HepG2 (cell line): ENCODE measurements at regions not wholly inside any gene's neighbourhood (a gene's known extent, or its start where the extent isn't known, plus 50 kb on each side); places are given as distances from the start of the nearest gene placed in this dataset.

ENCODE experiments used
- ATAC-seq: fragments of 200-7000 bp; cut with Tn5 transposase; 3 replicates; pipeline ENCODE4 v1.9.1; 2020; ENCODE audit warnings: mild to moderate bottlenecking, moderate library complexity
- BruUV-seq: library from RNA; stranded (reverse); fragments of 400-500 nt; replicated peaks from 2 replicates; lab custom pipeline; 2021; lab: Mats Ljungman, UMichigan
- CTCF ChIA-PET: fragments of 300-600 bp; formaldehyde crosslinking; extraction: SDS; loops from one replicate; lab custom pipeline; 2021; ENCODE audit warnings: low total read pairs, inconsistent platforms, low intra/inter-chr PET ratio; lab: Yijun Ruan, JAX
- POLR2A ChIA-PET: fragments of 350-600 bp; sonication (Branson Sonifier 250); formaldehyde crosslinking; loops from one replicate; lab custom pipeline; 2020; ENCODE audit warnings: antibody characterized with exemption, inconsistent platforms; lab: Yijun Ruan, JAX
- DNase-seq: peaks from one replicate; pipeline ENCODE4 v3.0.0-alpha.2; 2015; ENCODE audit warnings: low spot score
- FAIRE-seq: peaks from 3 replicates; lab custom pipeline; 2011; peaks lifted over from hg19 to GRCh38; lab: Jason Lieb, UNC
- H2AFZ ChIP-seq: one replicate; pipeline ENCODE4 v1.6.1; 2011; ENCODE audit warnings: low read length, inconsistent platforms
- H3K27ac ChIP-seq: fragments of 300-600 bp; 3 replicates; pipeline ENCODE4 v1.8.0; 2011; ENCODE audit warnings: mixed run types, mild to moderate bottlenecking, mixed read lengths, low read length, inconsistent platforms; ENCODE audit not compliant: insufficient read depth; ENCODE audit errors: extremely low read length
- H3K27me3 ChIP-seq, 2 experiments: fragments of 200-600 bp in 1 of 2; 2 replicates in 1 of 2; 3 replicates in 1 of 2; pipeline versions ENCODE4 v1.6.0 to v1.8.0; 2011; ENCODE audit warnings: low read length in 2 of 2, mild to moderate bottlenecking in 2 of 2, moderate library complexity in 2 of 2, inconsistent platforms in 1 of 2; ENCODE audit not compliant: insufficient read depth in 2 of 2, control insufficient read depth in 1 of 2
- H3K36me3 ChIP-seq, 2 experiments: fragments of 200-600 bp in 1 of 2; replicated peaks in 1 of 2; 2 replicates in 1 of 2; 3 replicates in 1 of 2; pipeline versions ENCODE4 v1.5.1 to v1.8.0; 2011; ENCODE audit warnings: low read length in 2 of 2, inconsistent platforms in 1 of 2; ENCODE audit not compliant: insufficient read depth in 2 of 2, control insufficient read depth in 1 of 2
- H3K4me1 ChIP-seq: 2 replicates; pipeline ENCODE4 v1.5.1; 2012; ENCODE audit warnings: low read length, inconsistent platforms; ENCODE audit not compliant: insufficient read depth
- H3K4me2 ChIP-seq: 2 replicates; pipeline ENCODE4 v1.6.0; 2011; ENCODE audit warnings: low read depth, low read length, inconsistent platforms
- H3K4me3 ChIP-seq, 3 experiments: fragments of 200-600 bp in 1 of 3; sonication (generic), shearing (Covaris generic) in 1 of 3; replicated peaks in 1 of 3; 2 replicates each; pipeline ENCODE4 v1.5.1; 2011 to 2016; ENCODE audit warnings: low read length in 3 of 3, inconsistent platforms in 2 of 3, low read depth in 2 of 3, mild to moderate bottlenecking in 2 of 3, control low read depth in 1 of 3, mixed read lengths in 1 of 3; ENCODE audit not compliant: insufficient read depth in 1 of 3
- H3K79me2 ChIP-seq: one replicate; pipeline ENCODE4 v1.6.1; 2011; ENCODE audit warnings: low read length, inconsistent platforms; ENCODE audit not compliant: insufficient read depth
- H3K9ac ChIP-seq: 2 replicates; pipeline ENCODE4 v1.6.0; 2011; ENCODE audit warnings: mild to moderate bottlenecking, low read depth, low read length, inconsistent platforms; ENCODE audit not compliant: insufficient read depth
- H3K9me3 ChIP-seq: 2 replicates; pipeline ENCODE4 v1.5.1; 2012; ENCODE audit warnings: mild to moderate bottlenecking, low read length
- H4K20me1 ChIP-seq: 2 replicates; pipeline ENCODE4 v1.6.0; 2011; ENCODE audit warnings: inconsistent platforms, mild to moderate bottlenecking, low read length, moderate library complexity; ENCODE audit not compliant: insufficient read depth
- CEBPB ChIP-seq: IDR thresholded peaks from 2 replicates; pipeline ENCODE4 v1.6.1; 2011; ENCODE audit warnings: low read depth, low read length, improper control_type of control experiment, borderline replicate concordance
- GATA4 ChIP-seq: sonication (generic); IDR thresholded peaks from 2 replicates; pipeline ENCODE4 v1.6.1; 2016; ENCODE audit warnings: antibody characterized with exemption, low read depth, borderline replicate concordance
- HNF1A ChIP-seq, 2 experiments: sonication (generic) in 1 of 2; formaldehyde crosslinking in 1 of 2; IDR thresholded peaks; 2 replicates each; pipeline versions ENCODE4 v1.4.0 to v1.6.1; 2016 to 2020; ENCODE audit warnings: borderline replicate concordance in 1 of 2, low read depth in 1 of 2, mild to moderate bottlenecking in 1 of 2, missing genetic modification reagents in 1 of 2
- KAT2B ChIP-seq: fragments of 150-350 bp; IDR thresholded peaks from 2 replicates; pipeline ENCODE4 v1.6.1; 2014; ENCODE audit warnings: low read depth, low read length, borderline replicate concordance
- PBX3 ChIP-seq: sonication (generic); formaldehyde crosslinking; IDR thresholded peaks from 2 replicates; pipeline ENCODE4 v1.8.1; 2023; ENCODE audit warnings: missing genetic modification reagents, inconsistent platforms, borderline replicate concordance
- RAD51 ChIP-seq: fragments of 450-650 bp; IDR thresholded peaks from 2 replicates; pipeline ENCODE4 v1.6.1; 2016; ENCODE audit warnings: borderline replicate concordance
- SRSF9 ChIP-seq: fragments of 200-400 bp; formaldehyde crosslinking; IDR thresholded peaks from 2 replicates; pipeline ENCODE4 v1.6.1; 2018; ENCODE audit warnings: borderline replicate concordance, mild to moderate bottlenecking, low read depth, low read length; ENCODE audit not compliant: insufficient read depth, poor library complexity, severe bottlenecking
- ZGPAT ChIP-seq: IDR thresholded peaks from 2 replicates; pipeline ENCODE4 v1.6.1; 2016; ENCODE audit warnings: mild to moderate bottlenecking
- ZNF331 ChIP-seq: sonication (generic); formaldehyde crosslinking; IDR thresholded peaks from 2 replicates; pipeline ENCODE4 v1.4.0; 2020; ENCODE audit warnings: missing genetic modification reagents
- ZNF563 ChIP-seq: sonication (generic); formaldehyde crosslinking; IDR thresholded peaks from 2 replicates; pipeline ENCODE4 v1.8.0; 2022; ENCODE audit warnings: mild to moderate bottlenecking, moderate library complexity, missing genetic modification reagents
- WGBS: methylation state at CpG from one replicate; pipeline ENCODE4 v1.1.6; 2017; ENCODE audit warnings: low lambda C conversion rate; 5-methylcytosine and 5-hydroxymethylcytosine counted together
- in situ Hi-C: cut with HindIII; loops from 2 replicates; pipeline ENCODE4 v1.10.0; 2017; ENCODE audit warnings: low pct_unique_long_range_greater_than_20kb; ENCODE audit not compliant: extremely low pct_ligation_motif_present
- intact Hi-C: fragments of 100-400 bp; cut with micrococcal nuclease; formaldehyde crosslinking; loops from one replicate; pipeline ENCODE4 v1.10.0; 2022; ENCODE audit not compliant: unreplicated experiment
- TF ChIP-seq, protein P1 (sequence below), 2 experiments: IDR thresholded peaks; 2 replicates each; pipeline ENCODE4 v1.6.1; 2011 to 2012; ENCODE audit warnings: low read length in 2 of 2, borderline replicate concordance in 1 of 2, low read depth in 1 of 2, mild to moderate bottlenecking in 1 of 2, moderate library complexity in 1 of 2
- TF ChIP-seq, protein P2 (sequence below): sonication (generic); formaldehyde crosslinking; IDR thresholded peaks from 2 replicates; pipeline ENCODE4 v1.5.1; 2020; ENCODE audit warnings: mild to moderate bottlenecking, missing genetic modification reagents, moderate library complexity

DNA sequence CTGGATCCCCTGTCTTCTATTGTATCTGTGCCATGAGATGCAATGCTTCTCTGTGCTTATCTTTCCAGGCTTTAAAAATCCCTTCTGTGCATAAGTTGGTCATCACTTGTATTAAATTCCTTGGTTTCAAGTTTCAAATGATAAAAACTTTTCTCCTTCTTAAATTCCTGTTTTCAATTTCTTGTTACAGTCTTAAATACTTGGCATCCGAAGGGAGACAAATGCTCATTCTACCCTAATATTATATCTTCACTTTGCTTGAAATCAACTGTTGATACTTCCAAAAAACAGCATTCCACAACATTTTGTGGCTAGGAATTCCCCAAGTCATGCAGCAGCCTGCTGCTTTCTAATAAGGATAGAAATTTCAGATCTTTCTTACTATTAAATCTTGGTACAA lies 413.2 kb upstream of the ACTBL2 start:
- no peak overlapping the region for H3K4me2 ChIP-seq
- H3K27me3 ChIP-seq: no peaks in the 10 kb centered on the region; a peak in 1 of 5 replicates
- no peaks in the 10 kb centered on the region for H4K20me1 ChIP-seq
- H3K36me3 ChIP-seq: no peaks in the 10 kb centered on the region
- no peaks in the 10 kb centered on the region for H3K79me2 ChIP-seq
- ATAC-seq (no peak), DNase-seq (no peak), FAIRE-seq (no peak)
- no peaks in the 10 kb centered on the region for H3K4me1 ChIP-seq
- no peak overlapping the region for H3K4me3 ChIP-seq
- no peak overlapping the region for H3K9ac ChIP-seq
- 22% methylated on average over 1 of the region's 1 CpG for WGBS
- no peak overlapping the region for H3K27ac ChIP-seq
- ChIA-PET POLR2A (no interaction called here), CTCF (no interaction called here)
- no peak overlapping the region for H2AFZ ChIP-seq
- no peaks in the 10 kb centered on the region for H3K9me3 ChIP-seq
- intact Hi-C loops: no loop called here
- in situ Hi-C loops: no loop called here
- no TSS peak for BruUV-seq
- TF ChIP-seq KAT2B (no peak), ZNF331 (CRISPR knock-in tag) (no peak), GATA4 (no peak), RAD51 (no peak), SRSF9 (no peak), ZNF563 (CRISPR knock-in tag) (no peak), PBX3 (CRISPR knock-in tag) (no peak), HNF1A (IDR thresholded peaks at IDR 0.05; ENCODE audit: low read depth) (no peak), HNF1A (CRISPR knock-in tag; IDR thresholded peaks at IDR 0.05; ENCODE audit: borderline replicate concordance) (no peak), CEBPB (no peak), ZGPAT (no peak)
- TF ChIP-seq, protein P1, sequence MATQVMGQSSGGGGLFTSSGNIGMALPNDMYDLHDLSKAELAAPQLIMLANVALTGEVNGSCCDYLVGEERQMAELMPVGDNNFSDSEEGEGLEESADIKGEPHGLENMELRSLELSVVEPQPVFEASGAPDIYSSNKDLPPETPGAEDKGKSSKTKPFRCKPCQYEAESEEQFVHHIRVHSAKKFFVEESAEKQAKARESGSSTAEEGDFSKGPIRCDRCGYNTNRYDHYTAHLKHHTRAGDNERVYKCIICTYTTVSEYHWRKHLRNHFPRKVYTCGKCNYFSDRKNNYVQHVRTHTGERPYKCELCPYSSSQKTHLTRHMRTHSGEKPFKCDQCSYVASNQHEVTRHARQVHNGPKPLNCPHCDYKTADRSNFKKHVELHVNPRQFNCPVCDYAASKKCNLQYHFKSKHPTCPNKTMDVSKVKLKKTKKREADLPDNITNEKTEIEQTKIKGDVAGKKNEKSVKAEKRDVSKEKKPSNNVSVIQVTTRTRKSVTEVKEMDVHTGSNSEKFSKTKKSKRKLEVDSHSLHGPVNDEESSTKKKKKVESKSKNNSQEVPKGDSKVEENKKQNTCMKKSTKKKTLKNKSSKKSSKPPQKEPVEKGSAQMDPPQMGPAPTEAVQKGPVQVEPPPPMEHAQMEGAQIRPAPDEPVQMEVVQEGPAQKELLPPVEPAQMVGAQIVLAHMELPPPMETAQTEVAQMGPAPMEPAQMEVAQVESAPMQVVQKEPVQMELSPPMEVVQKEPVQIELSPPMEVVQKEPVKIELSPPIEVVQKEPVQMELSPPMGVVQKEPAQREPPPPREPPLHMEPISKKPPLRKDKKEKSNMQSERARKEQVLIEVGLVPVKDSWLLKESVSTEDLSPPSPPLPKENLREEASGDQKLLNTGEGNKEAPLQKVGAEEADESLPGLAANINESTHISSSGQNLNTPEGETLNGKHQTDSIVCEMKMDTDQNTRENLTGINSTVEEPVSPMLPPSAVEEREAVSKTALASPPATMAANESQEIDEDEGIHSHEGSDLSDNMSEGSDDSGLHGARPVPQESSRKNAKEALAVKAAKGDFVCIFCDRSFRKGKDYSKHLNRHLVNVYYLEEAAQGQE (IDR thresholded peaks at IDR 0.05; ENCODE audit: borderline replicate concordance in 1 of 2, low read depth in 1 of 2, low read length in 2 of 2): no peak
- TF ChIP-seq, protein P2, sequence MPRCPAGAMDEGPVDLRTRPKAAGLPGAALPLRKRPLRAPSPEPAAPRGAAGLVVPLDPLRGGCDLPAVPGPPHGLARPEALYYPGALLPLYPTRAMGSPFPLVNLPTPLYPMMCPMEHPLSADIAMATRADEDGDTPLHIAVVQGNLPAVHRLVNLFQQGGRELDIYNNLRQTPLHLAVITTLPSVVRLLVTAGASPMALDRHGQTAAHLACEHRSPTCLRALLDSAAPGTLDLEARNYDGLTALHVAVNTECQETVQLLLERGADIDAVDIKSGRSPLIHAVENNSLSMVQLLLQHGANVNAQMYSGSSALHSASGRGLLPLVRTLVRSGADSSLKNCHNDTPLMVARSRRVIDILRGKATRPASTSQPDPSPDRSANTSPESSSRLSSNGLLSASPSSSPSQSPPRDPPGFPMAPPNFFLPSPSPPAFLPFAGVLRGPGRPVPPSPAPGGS (CRISPR knock-in tag): no peak
